ENCODE measurements at regions not wholly inside any gene's neighbourhood (a gene's known extent, or its start where the extent isn't known, plus 50 kb on each side); places are given as distances from the start of the nearest gene placed in this dataset.

- H3K36me3 Mint-ChIP-seq (ENCODE audit: low read depth): no peaks in the 10 kb centered on the region
- DNase-seq (ENCODE audit: low spot score) (no peak), ATAC-seq (no peak)
- H3K79me2 ChIP-seq (replicated peaks; ENCODE audit: insufficient read depth): no peaks in the 10 kb centered on the region
- H3K9me3 Mint-ChIP-seq: no peaks in the 10 kb centered on the region
- no peaks in the 10 kb centered on the region; the same call in 1 of the 2 replicates for H3K9me2 ChIP-seq (ENCODE audit: insufficient read depth)
- H3K4me2 ChIP-seq: no peak overlapping the region
- no peaks in the 10 kb centered on the region for H3K27me3 Mint-ChIP-seq (ENCODE audit: insufficient read depth, low read depth, poor library complexity)
- H3K27me3 ChIP-seq (ENCODE audit: insufficient read depth): no peaks in the 10 kb centered on the region
- no peak overlapping the region for H3K27ac ChIP-seq (ENCODE audit: low read depth)
- no peak overlapping the region for H3K4me3 Mint-ChIP-seq
- no peak overlapping the region for H3K4me3 ChIP-seq
- TF ChIP-seq ETS1 (IDR thresholded peaks at IDR 0.05): no peak
- TF ChIP-seq ZNF114 (CRISPR knock-in tag; IDR thresholded peaks at IDR 0.05): no peak
- TF ChIP-seq ZNF331 (CRISPR knock-in tag; IDR thresholded peaks at IDR 0.05; ENCODE audit: low read depth): no peak
- no peak for TF ChIP-seq EZH2phosphoT487 (IDR thresholded peaks at IDR 0.05; ENCODE audit: unreplicated experiment)
- TF ChIP-seq POLR2AphosphoS5 (IDR thresholded peaks at IDR 0.05; ENCODE audit: low read depth): no peak
- no peak for TF ChIP-seq CTCF (conservative IDR thresholded peaks at IDR 0.05; ENCODE audit: low read depth in 2 of 2)
- no peak for TF ChIP-seq JUNB (IDR thresholded peaks at IDR 0.05; ENCODE audit: unreplicated experiment)
- no peak for TF ChIP-seq CREB1 (CRISPR knock-in tag; IDR thresholded peaks at IDR 0.05; ENCODE audit: low read depth)
- TF ChIP-seq REST (IDR thresholded peaks at IDR 0.05; ENCODE audit: unreplicated experiment): no peak
- TF ChIP-seq ZNF462 (CRISPR knock-in tag; IDR thresholded peaks at IDR 0.05): no peak
- no peaks in the 10 kb centered on the region for H3K4me1 ChIP-seq (ENCODE audit: insufficient read depth)
- no peak overlapping the region for H3K27ac Mint-ChIP-seq
- H3K36me3 ChIP-seq (ENCODE audit: insufficient read depth): no peaks in the 10 kb centered on the region
- H3K4me1 Mint-ChIP-seq: no peaks in the 10 kb centered on the region
- no peaks in the 10 kb centered on the region for H3F3A ChIP-seq (replicated peaks; ENCODE audit: low read depth)
- no peaks in the 10 kb centered on the region for H4K20me1 ChIP-seq (replicated peaks; ENCODE audit: insufficient read depth)
- H2AFZ ChIP-seq: no peak overlapping the region
Observed at GRCh38 chr18:41659438-41660130, 295.4 kb upstream of the PIK3C3 start.

Measured in GM23338 (cell line).